Panc1 (cell line): ENCODE measurements at regions not wholly inside any gene's neighbourhood (a gene's known extent, or its start where the extent isn't known, plus 50 kb on each side); places are given as distances from the start of the nearest gene placed in this dataset.

Experiments used
- CTCF ChIP-seq: fragments of 450-650 bp; IDR thresholded peaks from 2 replicates; pipeline ENCODE4 v1.5.1; 2017; ENCODE audit warnings: mild to moderate bottlenecking
- POLR2AphosphoS5 ChIP-seq: IDR thresholded peaks from 2 replicates; pipeline ENCODE4 v1.6.1; 2012; ENCODE audit warnings: mild to moderate bottlenecking, low read depth, low read length, moderate library complexity
- REST ChIP-seq, 2 experiments: IDR thresholded peaks; 2 replicates each; pipeline ENCODE4 v1.6.1; 2011 to 2012; ENCODE audit warnings: low read depth in 2 of 2, control low read depth in 1 of 2, low read length in 1 of 2, mild to moderate bottlenecking in 1 of 2, moderate library complexity in 1 of 2; ENCODE audit not compliant: insufficient read depth in 1 of 2
- SIN3A ChIP-seq: IDR thresholded peaks from 2 replicates; pipeline ENCODE4 v1.6.1; 2012; ENCODE audit warnings: low read depth, mild to moderate bottlenecking, low read length, moderate library complexity, borderline replicate concordance; ENCODE audit not compliant: insufficient read depth
- TCF7L2 ChIP-seq: IDR thresholded peaks from 2 replicates; pipeline ENCODE4 v1.6.1; 2011; ENCODE audit warnings: mild to moderate bottlenecking, low read depth, low read length, inconsistent platforms

- no peak for TF ChIP-seq POLR2AphosphoS5
- TF ChIP-seq CTCF, result no peak
- TF ChIP-seq REST (IDR thresholded peaks at IDR 0.05; ENCODE audit: insufficient read depth in 1 of 2, low read depth in 2 of 2, low read length in 1 of 2), result no peak
- TF ChIP-seq TCF7L2, result no peak
- no peak for TF ChIP-seq SIN3A
These were observed 57.1 kb upstream of the RNU6ATAC start for GRCh38 chr9:134221273-134222017.
